Tibial nerve (tissue), 3 donors: ENCODE measurements at regions not wholly inside any gene's neighbourhood (a gene's known extent, or its start where the extent isn't known, plus 50 kb on each side); places are given as distances from the start of the nearest gene placed in this dataset.

Source experiments
- POLR2A ChIP-seq, 2 donors: fragments of 450-650 bp; IDR thresholded peaks; one replicate each; pipeline ENCODE4 v1.6.1; 2017; ENCODE audit warnings: antibody characterized with exemption in 2 of 2, mild to moderate bottlenecking in 2 of 2, moderate library complexity in 2 of 2
- TF ChIP-seq, protein P1 (sequence below), 5 experiments: fragments of 200-600 bp in 3 of 5; fragments of 450-650 bp in 2 of 5; sonication (generic) in 3 of 5; IDR thresholded peaks; one replicate each; pipeline ENCODE4 v1.5.1; 2016 to 2019; ENCODE audit warnings: antibody characterized with exemption in 5 of 5, mild to moderate bottlenecking in 3 of 5, moderate library complexity in 2 of 5

DNA sequence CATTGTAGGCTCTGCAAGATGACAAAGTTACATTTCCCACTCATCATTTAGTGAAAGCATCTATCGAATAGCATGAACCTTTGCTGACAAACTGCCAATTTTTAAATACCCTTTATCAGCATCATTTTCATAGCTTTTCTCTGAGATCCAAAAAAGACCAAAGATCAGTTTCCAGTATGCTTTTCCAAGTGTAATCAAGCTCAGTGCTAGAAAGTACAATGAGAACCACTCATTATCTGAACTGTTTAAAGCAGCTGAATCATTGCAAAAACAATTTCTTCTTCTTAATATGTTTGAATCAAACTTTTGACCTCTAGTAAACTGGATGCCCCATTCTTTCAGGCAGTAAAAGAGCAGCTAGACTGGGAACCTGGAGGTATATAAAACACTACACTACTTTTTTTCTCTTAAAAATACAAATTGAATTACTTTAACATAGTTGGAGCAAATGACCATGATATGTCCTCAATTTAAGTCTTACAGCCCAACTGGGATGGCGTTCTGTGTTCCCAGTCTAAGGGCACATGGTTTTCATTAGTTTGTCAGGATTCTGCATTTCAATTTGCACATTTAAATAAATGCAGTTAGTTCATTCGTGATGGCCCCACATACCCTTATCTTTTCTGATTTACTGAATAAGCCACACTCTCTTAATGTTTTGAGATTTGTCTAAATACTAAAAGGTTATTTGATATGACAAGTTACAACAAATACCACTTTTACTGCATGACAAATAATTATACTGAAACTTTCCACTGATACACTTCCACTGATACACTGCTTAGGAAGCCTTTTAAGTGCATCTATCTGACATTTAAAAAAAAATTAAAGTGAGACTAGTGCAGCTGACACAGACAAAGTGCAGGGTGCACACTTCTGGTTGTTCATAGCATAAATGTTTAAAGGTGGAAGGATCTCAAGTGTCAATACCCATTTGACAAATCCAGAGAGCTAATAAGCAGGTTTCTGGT, 146.0 kb upstream of the FRMD4B start:
- TF ChIP-seq, protein P1, sequence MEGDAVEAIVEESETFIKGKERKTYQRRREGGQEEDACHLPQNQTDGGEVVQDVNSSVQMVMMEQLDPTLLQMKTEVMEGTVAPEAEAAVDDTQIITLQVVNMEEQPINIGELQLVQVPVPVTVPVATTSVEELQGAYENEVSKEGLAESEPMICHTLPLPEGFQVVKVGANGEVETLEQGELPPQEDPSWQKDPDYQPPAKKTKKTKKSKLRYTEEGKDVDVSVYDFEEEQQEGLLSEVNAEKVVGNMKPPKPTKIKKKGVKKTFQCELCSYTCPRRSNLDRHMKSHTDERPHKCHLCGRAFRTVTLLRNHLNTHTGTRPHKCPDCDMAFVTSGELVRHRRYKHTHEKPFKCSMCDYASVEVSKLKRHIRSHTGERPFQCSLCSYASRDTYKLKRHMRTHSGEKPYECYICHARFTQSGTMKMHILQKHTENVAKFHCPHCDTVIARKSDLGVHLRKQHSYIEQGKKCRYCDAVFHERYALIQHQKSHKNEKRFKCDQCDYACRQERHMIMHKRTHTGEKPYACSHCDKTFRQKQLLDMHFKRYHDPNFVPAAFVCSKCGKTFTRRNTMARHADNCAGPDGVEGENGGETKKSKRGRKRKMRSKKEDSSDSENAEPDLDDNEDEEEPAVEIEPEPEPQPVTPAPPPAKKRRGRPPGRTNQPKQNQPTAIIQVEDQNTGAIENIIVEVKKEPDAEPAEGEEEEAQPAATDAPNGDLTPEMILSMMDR (IDR thresholded peaks at IDR 0.05): no peak
- no peak for TF ChIP-seq POLR2A (IDR thresholded peaks at IDR 0.05)
